GM12875 (cell line): ENCODE measurements at regions not wholly inside any gene's neighbourhood (a gene's known extent, or its start where the extent isn't known, plus 50 kb on each side); places are given as distances from the start of the nearest gene placed in this dataset.

ENCODE experiments used
- H3K4me3 ChIP-seq: one replicate; pipeline ENCODE4 v1.5.1; 2011; ENCODE audit warnings: low read depth, low read length, control low read depth
- CTCF ChIP-seq: IDR thresholded peaks from 2 replicates; pipeline ENCODE4 v1.5.1; 2011; ENCODE audit warnings: low read depth, mild to moderate bottlenecking, control low read depth, inconsistent platforms, low read length, moderate library complexity, borderline replicate concordance; ENCODE audit not compliant: insufficient read depth

GRCh38 chr9:109579191-109579948 lies 81.3 kb upstream of the PTPN3 start:
- H3K4me3 ChIP-seq = no peak overlapping the region
- TF ChIP-seq CTCF = no peak

GRCh38 chr9:109582386-109582785 lies 84.3 kb upstream of the PTPN3 start:
- H3K4me3 ChIP-seq = no peak overlapping the region
- no peak for TF ChIP-seq CTCF

GRCh38 chr9:109584205-109584604 lies 86.1 kb upstream of the PTPN3 start:
- TF ChIP-seq CTCF = no peak
- H3K4me3 ChIP-seq = no peak overlapping the region

- H3K4me3 ChIP-seq = no peak overlapping the region
- no peak for TF ChIP-seq CTCF
These were observed 87.7 kb upstream of the PTPN3 start for GRCh38 chr9:109585796-109586195.

GRCh38 chr9:109586993-109587392 lies 88.9 kb upstream of the PTPN3 start:
- no peak for TF ChIP-seq CTCF
- H3K4me3 ChIP-seq = no peak overlapping the region

GRCh38 chr9:109588415-109588814 lies 90.3 kb upstream of the PTPN3 start:
- no peak for TF ChIP-seq CTCF
- H3K4me3 ChIP-seq = no peak overlapping the region

GRCh38 chr9:109590966-109591365 lies 92.9 kb upstream of the PTPN3 start:
- TF ChIP-seq CTCF = no peak

More at GRCh38 chr9:109590966-109591365, 92.9 kb upstream of the PTPN3 start:
- no peak overlapping the region for H3K4me3 ChIP-seq
